IMR-90 (cell line): ENCODE measurements at regions not wholly inside any gene's neighbourhood (a gene's known extent, or its start where the extent isn't known, plus 50 kb on each side); places are given as distances from the start of the nearest gene placed in this dataset.

Experiments
- ATAC-seq: fragments of 200-7000 bp; cut with Tn5 transposase; 2 replicates; pipeline ENCODE4 v1.9.1; 2020; ENCODE audit warnings: low read depth, mild to moderate bottlenecking, moderate library complexity
- BruUV-seq: library from RNA; stranded (reverse); fragments of 400-500 nt; replicated peaks from 2 replicates; lab custom pipeline; 2021; lab: Mats Ljungman, UMichigan
- CTCF ChIA-PET: fragments of 300-600 bp; formaldehyde crosslinking; extraction: SDS; loops from one replicate; lab custom pipeline; 2021; ENCODE audit warnings: antibody characterized with exemption; lab: Yijun Ruan, JAX
- POLR2A ChIA-PET: fragments of 300-600 bp; sonication (Branson Sonifier 250); formaldehyde crosslinking; loops from one replicate; lab custom pipeline; 2022; ENCODE audit warnings: antibody characterized with exemption; ENCODE audit not compliant: unreplicated experiment; lab: Charles Lee
- DNase-seq: peaks from one replicate; pipeline ENCODE4 v3.0.0; 2013
- H2AFZ ChIP-seq: replicated peaks from 2 replicates; pipeline ENCODE3; 2013; ENCODE audit warnings: low read length, mild to moderate bottlenecking; ENCODE audit not compliant: poor library complexity
- H2AK5ac ChIP-seq: 2 replicates; pipeline ENCODE4 v1.6.1; 2013; ENCODE audit warnings: low read depth, low read length, inconsistent platforms
- H2AK9ac ChIP-seq: replicated peaks from 2 replicates; pipeline ENCODE3; 2013; ENCODE audit warnings: mild to moderate bottlenecking, low read depth, low read length, moderate library complexity; ENCODE audit not compliant: poor library complexity
- H2BK120ac ChIP-seq: 2 replicates; pipeline ENCODE4 v1.6.1; 2013; ENCODE audit warnings: low read depth, low read length, inconsistent platforms
- H2BK15ac ChIP-seq: 3 replicates; pipeline ENCODE4 v1.6.1; 2013; ENCODE audit warnings: low read depth, low read length, inconsistent platforms
- H2BK20ac ChIP-seq: 2 replicates; pipeline ENCODE4 v1.6.1; 2013; ENCODE audit warnings: low read depth, mild to moderate bottlenecking, inconsistent platforms, low read length, moderate library complexity
- H2BK5ac ChIP-seq: 2 replicates; pipeline ENCODE4 v1.6.1; 2013; ENCODE audit warnings: mild to moderate bottlenecking, low read depth, low read length, inconsistent platforms; ENCODE audit not compliant: poor library complexity, severe bottlenecking
- H3K14ac ChIP-seq: replicated peaks from 2 replicates; pipeline ENCODE4 v1.6.1; 2013; ENCODE audit warnings: low read depth, low read length, inconsistent platforms
- H3K18ac ChIP-seq: 2 replicates; pipeline ENCODE4 v1.6.1; 2013; ENCODE audit warnings: low read depth, low read length, control low read depth
- H3K23ac ChIP-seq: 2 replicates; pipeline ENCODE4 v1.6.1; 2013; ENCODE audit warnings: low read depth, low read length, inconsistent platforms
- H3K27ac ChIP-seq: 2 replicates; pipeline ENCODE4 v1.5.1; 2013; ENCODE audit warnings: mild to moderate bottlenecking, control low read depth, low read length; ENCODE audit not compliant: insufficient read depth
- H3K27me3 ChIP-seq: 2 replicates; pipeline ENCODE4 v1.6.1; 2013; ENCODE audit warnings: low read length; ENCODE audit not compliant: control insufficient read depth, insufficient read depth
- H3K36me3 ChIP-seq: 2 replicates; pipeline ENCODE4 v1.6.1; 2013; ENCODE audit warnings: low read length, mixed read lengths; ENCODE audit not compliant: control insufficient read depth, insufficient read depth
- H3K4ac ChIP-seq: 2 replicates; pipeline ENCODE4 v1.6.1; 2013; ENCODE audit warnings: low read depth, low read length, inconsistent platforms
- H3K4me1 ChIP-seq: 2 replicates; pipeline ENCODE4 v1.6.1; 2013; ENCODE audit warnings: low read length, mixed read lengths; ENCODE audit not compliant: control insufficient read depth, insufficient read depth
- H3K4me2 ChIP-seq: 2 replicates; pipeline ENCODE4 v1.6.1; 2013; ENCODE audit warnings: low read depth, mild to moderate bottlenecking, control low read depth, low read length, moderate library complexity
- H3K4me3 ChIP-seq: 2 replicates; pipeline ENCODE4 v1.5.1; 2013; ENCODE audit warnings: low read depth, mild to moderate bottlenecking, control low read depth, low read length, moderate library complexity; ENCODE audit not compliant: insufficient read depth
- H3K56ac ChIP-seq: 2 replicates; pipeline ENCODE4 v1.6.1; 2013; ENCODE audit warnings: low read length, inconsistent platforms; ENCODE audit not compliant: insufficient read depth; ENCODE audit errors: extremely low read depth
- H3K79me1 ChIP-seq, 2 experiments: 2 replicates each; pipeline ENCODE4 v1.6.1; 2013; ENCODE audit warnings: low read length in 2 of 2, inconsistent platforms in 1 of 2, low read depth in 1 of 2
- H3K9ac ChIP-seq: 2 replicates; pipeline ENCODE4 v1.6.1; 2013; ENCODE audit warnings: low read depth, low read length, control low read depth
- H3K9me1 ChIP-seq: 2 replicates; pipeline ENCODE4 v1.6.1; 2013; ENCODE audit warnings: low read length, inconsistent platforms; ENCODE audit not compliant: insufficient read depth
- H3K9me3 ChIP-seq: 2 replicates; pipeline ENCODE4 v1.6.1; 2013; ENCODE audit warnings: low read length; ENCODE audit not compliant: control insufficient read depth, insufficient read depth
- H4K20me1 ChIP-seq: 2 replicates; pipeline ENCODE4 v1.6.1; 2013; ENCODE audit warnings: low read length, inconsistent platforms; ENCODE audit not compliant: insufficient read depth
- H4K5ac ChIP-seq: 2 replicates; pipeline ENCODE4 v1.6.1; 2013; ENCODE audit warnings: mild to moderate bottlenecking, low read depth, low read length, control low read depth
- H4K8ac ChIP-seq, 2 experiments: 2 replicates each; pipeline ENCODE4 v1.6.1; 2013; ENCODE audit warnings: low read depth in 2 of 2, low read length in 2 of 2, control low read depth in 1 of 2, inconsistent platforms in 1 of 2
- H4K91ac ChIP-seq: 2 replicates; pipeline ENCODE4 v1.6.1; 2013; ENCODE audit warnings: low read depth, low read length, inconsistent platforms; ENCODE audit not compliant: insufficient read depth
- BHLHE40 ChIP-seq: fragments of 150-350 bp; IDR thresholded peaks from 2 replicates; pipeline ENCODE4 v1.6.1; 2016; ENCODE audit warnings: mild to moderate bottlenecking, low read depth, low read length
- CEBPB ChIP-seq: IDR thresholded peaks from 2 replicates; pipeline ENCODE4 v1.6.1; 2012; ENCODE audit warnings: low read depth, low read length, improper control_type of control experiment
- CHD1 ChIP-seq: IDR thresholded peaks from 2 replicates; pipeline ENCODE4 v1.6.1; 2012; ENCODE audit warnings: low read depth, low read length, improper control_type of control experiment
- FOS ChIP-seq: fragments of 150-350 bp; IDR thresholded peaks from 2 replicates; pipeline ENCODE4 v1.6.1; 2016; ENCODE audit warnings: low read depth, low read length
- MAFK ChIP-seq: IDR thresholded peaks from 2 replicates; pipeline ENCODE4 v1.6.1; 2012; ENCODE audit warnings: low read depth, low read length, improper control_type of control experiment
- MAZ ChIP-seq: IDR thresholded peaks from 2 replicates; pipeline ENCODE4 v1.6.1; 2012; ENCODE audit warnings: low read depth, mild to moderate bottlenecking, low read length, improper control_type of control experiment, moderate library complexity, borderline replicate concordance
- MXI1 ChIP-seq: IDR thresholded peaks from 2 replicates; pipeline ENCODE4 v1.6.1; 2012; ENCODE audit warnings: low read depth, mild to moderate bottlenecking, low read length, moderate library complexity, borderline replicate concordance
- NFE2L2 ChIP-seq: fragments of 150-350 bp; IDR thresholded peaks from 2 replicates; pipeline ENCODE4 v1.6.1; 2016; ENCODE audit warnings: low read depth, mild to moderate bottlenecking, low read length
- POLR2A ChIP-seq: IDR thresholded peaks from 2 replicates; pipeline ENCODE4 v1.6.1; 2012; ENCODE audit warnings: mild to moderate bottlenecking, low read depth, low read length
- RAD21 ChIP-seq: IDR thresholded peaks from 2 replicates; pipeline ENCODE4 v1.6.1; 2012; ENCODE audit warnings: low read length, improper control_type of control experiment
- RCOR1 ChIP-seq: IDR thresholded peaks from 2 replicates; pipeline ENCODE4 v1.6.1; 2012; ENCODE audit warnings: mild to moderate bottlenecking, low read length, improper control_type of control experiment; ENCODE audit not compliant: insufficient replicate concordance
- RFX5 ChIP-seq: IDR thresholded peaks from 2 replicates; pipeline ENCODE4 v1.8.0; 2012; ENCODE audit warnings: low read depth, mild to moderate bottlenecking, low read length, moderate library complexity
- SMC3 ChIP-seq: fragments of 150-350 bp; IDR thresholded peaks from 2 replicates; pipeline ENCODE4 v1.6.1; 2016; ENCODE audit warnings: low read depth, mild to moderate bottlenecking, antibody characterized with exemption, low read length, moderate library complexity
- dilution Hi-C: fragments of 300-500 bp; cut with HindIII; formaldehyde crosslinking; loops from one replicate; pipeline ENCODE4 v1.14.3; 2018; ENCODE audit warnings: low sequenced_read_pairs; ENCODE audit not compliant: unreplicated experiment
- in situ Hi-C: fragments of 300-500 bp; cut with MboI; formaldehyde crosslinking; loops from 3 replicates; pipeline ENCODE4 v1.14.3; 2019; ENCODE audit warnings: low sequenced_read_pairs, inconsistent platforms, mixed read lengths
- intact Hi-C: fragments of 100-400 bp; cut with micrococcal nuclease; formaldehyde crosslinking; loops from 2 replicates; pipeline ENCODE4 v1.10.0; 2022
- TF ChIP-seq, protein P1 (sequence below): fragments of 150-350 bp; IDR thresholded peaks from 2 replicates; pipeline ENCODE4 v1.6.1; 2017; ENCODE audit warnings: mild to moderate bottlenecking, antibody characterized with exemption, low read length, low read depth
- TF ChIP-seq, protein P2 (sequence below): conservative IDR thresholded peaks from 2 replicates; pipeline ENCODE4 v1.5.1; 2012; ENCODE audit warnings: mild to moderate bottlenecking, low read depth, low read length, improper control_type of control experiment

DNA sequence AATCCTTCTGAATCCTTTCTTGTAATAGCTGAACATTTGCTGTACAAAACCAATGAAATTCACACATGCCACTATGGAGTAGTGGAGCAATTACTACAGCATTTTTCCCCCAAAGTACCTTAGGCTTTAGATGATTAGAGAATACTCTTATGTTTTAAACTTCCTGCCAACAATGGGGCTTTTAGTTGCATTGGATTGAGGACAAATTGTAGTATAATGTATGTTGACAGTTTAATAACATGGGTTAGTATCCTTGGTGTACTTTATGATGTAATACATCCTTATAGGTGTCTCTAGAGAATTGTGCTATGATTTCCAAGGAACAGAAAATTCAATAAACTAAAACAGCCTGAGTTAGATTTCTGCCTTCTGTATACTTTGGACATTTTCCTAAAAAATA lies 422.7 kb upstream of the GRAMD2B start:
- dilution Hi-C loops (no loop called here), intact Hi-C loops (no loop called here), in situ Hi-C loops (no loop called here)
- H3K36me3 ChIP-seq: no peaks in the 10 kb centered on the region
- ChIA-PET POLR2A (no interaction called here), CTCF (no interaction called here)
- H3K9me1 ChIP-seq: no peaks in the 10 kb centered on the region
- no peak overlapping the region for H4K8ac ChIP-seq
- H3K18ac ChIP-seq: no peak overlapping the region
- no peak overlapping the region for H2AK9ac ChIP-seq
- no peak overlapping the region for H3K4ac ChIP-seq
- TF ChIP-seq BHLHE40 (no peak), MXI1 (no peak), RAD21 (no peak), MAZ (no peak), MAFK (no peak), CHD1 (no peak), NFE2L2 (no peak), RCOR1 (no peak), POLR2A (no peak), FOS (no peak), CEBPB (no peak), SMC3 (no peak), RFX5 (no peak)
- TF ChIP-seq, protein P1, sequence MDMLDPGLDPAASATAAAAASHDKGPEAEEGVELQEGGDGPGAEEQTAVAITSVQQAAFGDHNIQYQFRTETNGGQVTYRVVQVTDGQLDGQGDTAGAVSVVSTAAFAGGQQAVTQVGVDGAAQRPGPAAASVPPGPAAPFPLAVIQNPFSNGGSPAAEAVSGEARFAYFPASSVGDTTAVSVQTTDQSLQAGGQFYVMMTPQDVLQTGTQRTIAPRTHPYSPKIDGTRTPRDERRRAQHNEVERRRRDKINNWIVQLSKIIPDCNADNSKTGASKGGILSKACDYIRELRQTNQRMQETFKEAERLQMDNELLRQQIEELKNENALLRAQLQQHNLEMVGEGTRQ: no peak
- TF ChIP-seq, protein P2, sequence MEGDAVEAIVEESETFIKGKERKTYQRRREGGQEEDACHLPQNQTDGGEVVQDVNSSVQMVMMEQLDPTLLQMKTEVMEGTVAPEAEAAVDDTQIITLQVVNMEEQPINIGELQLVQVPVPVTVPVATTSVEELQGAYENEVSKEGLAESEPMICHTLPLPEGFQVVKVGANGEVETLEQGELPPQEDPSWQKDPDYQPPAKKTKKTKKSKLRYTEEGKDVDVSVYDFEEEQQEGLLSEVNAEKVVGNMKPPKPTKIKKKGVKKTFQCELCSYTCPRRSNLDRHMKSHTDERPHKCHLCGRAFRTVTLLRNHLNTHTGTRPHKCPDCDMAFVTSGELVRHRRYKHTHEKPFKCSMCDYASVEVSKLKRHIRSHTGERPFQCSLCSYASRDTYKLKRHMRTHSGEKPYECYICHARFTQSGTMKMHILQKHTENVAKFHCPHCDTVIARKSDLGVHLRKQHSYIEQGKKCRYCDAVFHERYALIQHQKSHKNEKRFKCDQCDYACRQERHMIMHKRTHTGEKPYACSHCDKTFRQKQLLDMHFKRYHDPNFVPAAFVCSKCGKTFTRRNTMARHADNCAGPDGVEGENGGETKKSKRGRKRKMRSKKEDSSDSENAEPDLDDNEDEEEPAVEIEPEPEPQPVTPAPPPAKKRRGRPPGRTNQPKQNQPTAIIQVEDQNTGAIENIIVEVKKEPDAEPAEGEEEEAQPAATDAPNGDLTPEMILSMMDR: no peak
- peaks cover 4% of the 10 kb centered on the region for H3K4me1 ChIP-seq
- no peak overlapping the region for H2AFZ ChIP-seq
- H4K91ac ChIP-seq: no peak overlapping the region
- no peaks in the 10 kb centered on the region for H3K27me3 ChIP-seq
- H3K56ac ChIP-seq: no peak overlapping the region
- no peak overlapping the region for H4K5ac ChIP-seq
- H3K9me3 ChIP-seq: no peaks in the 10 kb centered on the region
- H2BK15ac ChIP-seq: no peak overlapping the region
- H2BK5ac ChIP-seq: no peak overlapping the region
- H2BK120ac ChIP-seq: no peak overlapping the region
- no peak overlapping the region for H3K4me3 ChIP-seq
- H3K27ac ChIP-seq: no peak overlapping the region
- no peak overlapping the region for H3K23ac ChIP-seq
- H3K79me1 ChIP-seq: no peaks in the 10 kb centered on the region
- H4K20me1 ChIP-seq: no peaks in the 10 kb centered on the region
- H3K4me2 ChIP-seq: no peak overlapping the region
- H2BK20ac ChIP-seq: no peak overlapping the region
- DNase-seq (no peak), ATAC-seq (no peak)
- H3K9ac ChIP-seq: no peak overlapping the region
- H2AK5ac ChIP-seq: no peak overlapping the region
- no peak overlapping the region for H3K14ac ChIP-seq
- BruUV-seq: no TSS peak
